Bronchial epithelial cell (primary cell): ENCODE measurements at regions not wholly inside any gene's neighbourhood (a gene's known extent, or its start where the extent isn't known, plus 50 kb on each side); places are given as distances from the start of the nearest gene placed in this dataset.

Experiments used
- DNase-seq: peaks from one replicate; pipeline ENCODE4 v3.0.0-alpha.2; 2010; ENCODE audit warnings: low read depth
- FAIRE-seq: peaks from 2 replicates; lab custom pipeline; 2011; peaks lifted over from hg19 to GRCh38; lab: Jason Lieb, UNC
- H3K27me3 ChIP-seq: 2 replicates; pipeline ENCODE4 v1.5.1; 2011; ENCODE audit warnings: low read length; ENCODE audit not compliant: control insufficient read depth, insufficient read depth
- H3K36me3 ChIP-seq: 2 replicates; pipeline ENCODE4 v1.5.1; 2011; ENCODE audit warnings: low read length; ENCODE audit not compliant: control insufficient read depth, insufficient read depth
- H3K4me3 ChIP-seq: 2 replicates; pipeline ENCODE4 v1.5.1; 2011; ENCODE audit warnings: mild to moderate bottlenecking, low read depth, low read length, control low read depth
- CTCF ChIP-seq: IDR thresholded peaks from 2 replicates; pipeline ENCODE4 v1.5.1; 2011; ENCODE audit warnings: mild to moderate bottlenecking, moderate library complexity, low read length, control low read depth, inconsistent platforms; ENCODE audit not compliant: insufficient read depth, severe bottlenecking

- FAIRE-seq: no peak
- no peaks in the 10 kb centered on the region for H3K36me3 ChIP-seq
- no peak for TF ChIP-seq CTCF
- no peak overlapping the region for H3K4me3 ChIP-seq
- no peaks in the 10 kb centered on the region for H3K27me3 ChIP-seq
- DNase-seq: no peak
These were observed 316.7 kb downstream of the BRINP2 start for GRCh38 chr1:177487481-177487880.

GRCh38 chr1:177480741-177481305 lies 310.1 kb downstream of the BRINP2 start:
- Histone ChIP-seq H3K36me3 (no peaks in the 10 kb centered on the region), H3K4me3 (no peak overlapping the region), H3K27me3 (peaks cover 2% of the 10 kb centered on the region)
- FAIRE-seq (no peak), DNase-seq (no peak)
- no peak for TF ChIP-seq CTCF

GRCh38 chr1:177479600-177479999 lies 308.8 kb downstream of the BRINP2 start:
- DNase-seq: no peak
- no peak for TF ChIP-seq CTCF
- FAIRE-seq: no peak
- H3K4me3 ChIP-seq: no peak overlapping the region
- H3K27me3 ChIP-seq: peaks cover 2% of the 10 kb centered on the region
- no peaks in the 10 kb centered on the region for H3K36me3 ChIP-seq

- TF ChIP-seq CTCF: no peak
- FAIRE-seq (no peak), DNase-seq (no peak)
- Histone ChIP-seq H3K36me3 (no peaks in the 10 kb centered on the region), H3K27me3 (peaks cover 2% of the 10 kb centered on the region), H3K4me3 (no peak overlapping the region)
These were observed 305.9 kb downstream of the BRINP2 start for GRCh38 chr1:177476676-177477075.

GRCh38 chr1:177472567-177472966 lies 301.8 kb downstream of the BRINP2 start:
- FAIRE-seq: no peak
- Histone ChIP-seq H3K4me3 (no peak overlapping the region), H3K27me3 (no peaks in the 10 kb centered on the region), H3K36me3 (no peaks in the 10 kb centered on the region)
- peak; percentile 89 for DNase-seq
- TF ChIP-seq CTCF: no peak

GRCh38 chr1:177471244-177471643 lies 300.5 kb downstream of the BRINP2 start:
- Histone ChIP-seq H3K36me3 (no peaks in the 10 kb centered on the region), H3K4me3 (no peak overlapping the region), H3K27me3 (no peaks in the 10 kb centered on the region)
- FAIRE-seq (no peak), DNase-seq (peak; percentile 63)
- TF ChIP-seq CTCF: no peak
